Myocyte (in vitro differentiated cells): ENCODE measurements at regions not wholly inside any gene's neighbourhood (a gene's known extent, or its start where the extent isn't known, plus 50 kb on each side); places are given as distances from the start of the nearest gene placed in this dataset.

Experiments
- DNase-seq: peaks from one replicate; pipeline ENCODE4 v3.0.0-alpha.2; 2012; ENCODE audit warnings: low read depth

DNA sequence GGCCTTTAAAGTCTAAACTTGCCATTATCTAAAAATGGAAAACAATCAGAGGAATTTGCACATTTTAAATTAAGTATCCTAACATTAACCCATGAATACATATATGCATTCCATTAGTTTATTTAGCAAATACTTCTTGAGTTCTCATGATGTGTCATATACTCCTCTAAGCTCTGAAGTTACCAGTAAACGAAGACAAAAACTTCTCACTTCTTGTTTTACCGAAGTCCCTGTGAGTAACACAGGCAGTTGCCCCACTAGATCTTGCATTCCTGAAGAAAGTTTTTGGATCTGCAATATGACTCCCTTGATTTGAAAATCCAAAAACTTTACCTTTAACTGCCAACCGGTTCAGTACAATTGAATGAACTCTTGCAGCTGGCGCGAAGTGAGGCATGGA is 439.0 kb upstream of the MPDZ start:
- DNase-seq, result no peak

DNA sequence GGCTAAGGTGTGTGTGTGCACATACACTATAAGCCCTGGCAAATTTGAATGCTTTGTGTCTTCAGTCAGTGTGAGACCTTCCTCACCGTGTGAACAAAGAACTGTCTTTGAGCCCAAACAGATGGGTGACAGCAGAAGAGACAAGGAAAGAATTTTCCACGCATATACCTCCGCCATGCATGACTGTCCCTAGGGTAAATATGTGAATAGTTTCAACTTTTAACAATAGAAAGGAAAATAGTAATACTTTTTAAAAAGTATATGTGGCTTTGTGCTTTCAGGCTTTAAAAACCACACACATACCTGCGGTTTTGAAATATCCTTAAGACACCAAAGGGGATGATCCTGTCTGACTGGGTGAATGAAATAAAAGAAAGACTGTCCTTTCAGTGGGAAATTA is 438.6 kb upstream of the MPDZ start:
- DNase-seq, result peak; percentile 55

DNA sequence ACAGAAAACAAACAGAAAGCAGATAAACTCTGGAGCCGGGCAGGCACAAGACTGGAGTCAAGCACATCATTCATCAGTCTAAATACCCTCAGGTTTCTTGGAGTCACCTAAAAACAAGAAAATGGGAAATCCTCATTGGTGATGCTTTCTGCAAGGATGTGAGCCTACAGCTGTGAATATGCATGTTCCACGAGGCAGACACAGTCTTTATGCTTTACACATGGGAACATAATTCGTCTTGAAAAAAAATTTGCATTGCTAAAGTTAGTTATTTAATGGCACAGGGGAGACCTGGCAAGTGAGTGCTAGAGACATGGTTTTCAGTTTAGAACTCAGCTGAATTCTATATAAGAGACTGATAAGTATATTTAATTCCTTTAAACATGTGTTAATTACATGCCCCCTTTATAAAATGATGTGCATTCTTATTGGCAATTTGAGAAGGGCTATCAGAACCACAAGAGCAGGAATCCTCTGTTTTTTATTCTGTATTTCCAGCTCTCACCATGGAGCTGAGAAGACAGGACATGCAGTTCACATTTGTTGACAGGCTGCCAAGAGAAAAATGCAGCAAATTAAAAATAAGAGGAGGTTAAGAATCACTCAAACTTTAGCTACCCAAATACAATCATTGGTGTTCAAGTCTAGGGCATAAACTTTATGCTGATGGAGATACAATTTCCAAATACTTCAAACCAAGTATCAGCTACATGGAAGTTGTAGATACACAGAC is 438.0 kb upstream of the MPDZ start:
- peak; percentile 54 for DNase-seq

GRCh38 chr9:13716601-13717321 is 437.3 kb upstream of the MPDZ start:
- DNase-seq, result no peak

DNA sequence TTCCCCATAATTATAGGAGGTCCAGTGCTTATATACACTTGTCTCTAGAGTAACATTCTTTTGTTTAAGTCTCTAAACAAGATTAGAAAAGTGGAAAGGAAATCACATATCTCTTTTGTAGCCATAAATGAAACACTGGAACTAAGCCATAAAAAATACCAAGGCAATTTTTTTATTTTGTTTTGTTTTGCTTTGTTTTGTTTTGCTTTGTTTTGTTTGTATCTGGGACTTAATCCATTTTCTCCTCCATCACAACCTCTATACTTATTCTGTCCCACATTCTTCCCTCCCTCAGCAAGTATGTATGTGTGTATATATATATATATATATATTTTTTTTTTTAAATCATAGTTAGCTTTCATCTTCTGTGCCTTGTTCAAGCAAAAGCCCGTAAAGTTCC is 436.6 kb upstream of the MPDZ start:
- DNase-seq, result no peak

DNA sequence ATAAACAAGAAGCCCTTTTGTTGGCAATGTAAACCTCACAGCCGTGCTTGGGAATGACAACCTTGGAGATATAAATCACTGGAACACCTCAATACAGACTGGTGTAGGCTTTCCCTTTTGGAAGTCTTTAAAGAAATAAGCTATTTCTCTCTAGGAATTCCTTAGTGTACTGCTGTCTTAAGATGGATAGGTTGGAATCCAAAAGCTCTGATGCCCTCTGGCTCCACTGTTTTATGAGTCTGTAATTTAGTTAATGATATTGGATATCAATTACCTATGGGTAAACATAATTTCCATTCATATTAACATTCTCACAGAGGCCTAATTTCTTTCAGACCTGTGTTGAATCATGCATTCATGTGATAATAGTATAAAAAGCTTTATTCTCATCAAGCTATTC is 435.9 kb upstream of the MPDZ start:
- no peak for DNase-seq

DNA sequence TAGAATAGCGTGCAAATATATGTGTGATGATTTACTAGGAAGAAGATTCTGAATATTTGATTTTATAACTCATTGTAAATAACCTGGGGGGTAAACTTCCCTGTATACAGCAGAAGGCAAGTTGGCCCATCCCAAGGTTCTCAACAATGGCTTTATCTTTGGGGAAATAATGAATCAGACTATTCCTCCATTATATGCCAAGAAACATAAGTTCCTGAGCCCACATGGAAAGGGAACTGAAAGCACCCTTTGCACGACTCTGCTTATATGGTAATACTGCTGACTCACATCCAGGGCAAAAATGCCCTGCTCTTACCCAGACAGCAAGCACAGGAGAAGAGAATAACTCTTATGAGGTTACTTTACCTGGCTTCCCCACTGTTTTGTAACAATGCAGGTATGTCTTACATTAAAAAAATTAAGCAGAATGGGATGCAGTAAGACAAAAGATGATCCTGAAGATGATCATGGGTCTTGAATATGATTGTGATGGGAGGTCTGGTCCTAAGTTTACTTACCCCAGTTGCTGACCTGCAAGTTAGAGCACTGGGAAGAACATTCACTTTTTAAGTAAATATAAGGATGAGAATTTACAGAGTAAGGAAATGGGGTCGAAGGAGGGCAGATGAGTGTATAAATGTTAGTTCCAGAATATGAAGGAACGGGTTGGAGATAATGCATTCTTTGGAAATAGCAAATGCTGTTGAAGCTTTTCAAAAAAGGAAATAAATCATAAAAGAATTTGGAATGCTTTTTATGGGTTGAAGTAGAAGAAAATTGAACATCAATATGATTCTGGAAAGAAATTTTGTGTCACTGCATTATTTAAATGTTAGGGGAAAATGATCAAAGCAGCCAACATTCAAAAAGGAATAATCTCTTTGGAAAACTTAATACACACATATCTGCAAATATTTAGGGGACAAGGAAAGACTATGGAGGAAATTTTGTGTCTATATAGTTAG is 428.4 kb upstream of the MPDZ start:
- no peak for DNase-seq

DNA sequence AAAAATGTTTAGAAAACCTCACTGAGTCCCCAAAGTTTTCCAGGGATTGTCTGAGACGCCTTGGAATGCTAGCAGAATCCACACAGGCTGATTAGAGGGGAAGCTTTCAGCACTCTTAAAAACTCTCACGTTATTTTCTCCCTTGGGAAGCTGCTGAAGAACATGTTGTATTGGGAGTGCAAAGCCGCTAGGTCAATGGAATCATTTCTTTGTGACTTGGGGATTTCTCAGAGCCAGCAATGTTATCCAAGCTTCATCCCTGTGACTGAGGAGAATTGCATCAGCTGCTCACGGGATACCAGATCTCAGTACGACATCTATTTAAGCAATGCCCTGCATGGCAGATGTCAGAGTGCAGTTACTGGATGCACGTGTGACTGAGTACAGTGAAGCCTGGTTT is 426.4 kb upstream of the MPDZ start:
- peak; percentile 87 for DNase-seq

GRCh38 chr9:13705373-13705772 is 425.9 kb upstream of the MPDZ start:
- DNase-seq, result peak; percentile 39

- DNase-seq, result no peak
These were observed 411.1 kb upstream of the MPDZ start for GRCh38 chr9:13690595-13690994.

DNA sequence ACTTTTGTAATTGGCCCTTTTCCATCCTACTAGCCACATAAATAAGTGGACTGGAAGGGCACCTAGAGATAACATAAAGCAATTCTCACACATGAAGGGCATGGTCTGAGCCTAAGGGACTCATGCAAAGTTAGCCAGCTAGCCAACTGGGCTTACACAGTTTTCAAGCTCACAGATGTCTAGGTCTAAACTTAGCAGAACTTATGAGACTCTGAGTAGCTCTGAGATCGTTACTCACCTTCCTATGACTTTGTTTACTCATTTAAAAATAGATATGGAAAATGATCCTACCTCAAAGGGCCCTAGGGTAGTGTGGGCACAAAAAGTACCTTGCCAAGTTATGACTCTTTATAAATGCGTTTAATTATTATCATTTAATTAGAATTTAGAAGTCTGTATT is 410.4 kb upstream of the MPDZ start:
- DNase-seq, result peak; percentile 72

- no peak for DNase-seq
These were observed 409.6 kb upstream of the MPDZ start for GRCh38 chr9:13688990-13689600.

- DNase-seq, result peak; percentile 35
These were observed 408.9 kb upstream of the MPDZ start for GRCh38 chr9:13688223-13688989.

- no peak for DNase-seq
These were observed 405.2 kb upstream of the MPDZ start for GRCh38 chr9:13684656-13685055.

DNA sequence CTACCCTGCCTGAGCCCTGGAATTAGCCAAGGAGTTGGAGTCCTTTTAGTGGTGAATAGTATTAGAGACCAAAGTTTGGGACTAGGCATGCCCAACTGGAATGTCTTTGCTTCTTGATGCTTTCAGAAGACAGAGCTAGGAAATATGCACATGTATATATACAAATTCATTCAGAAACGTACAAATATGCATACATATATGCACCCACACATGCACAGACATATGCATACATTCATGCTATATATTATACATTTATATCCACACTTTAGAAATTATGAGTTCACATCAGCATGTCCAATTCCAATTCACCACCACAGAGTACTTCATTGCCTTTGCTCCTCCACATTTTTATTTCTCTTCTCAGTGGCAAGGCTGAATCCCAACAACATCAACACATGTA is 398.3 kb upstream of the MPDZ start:
- DNase-seq, result no peak

GRCh38 chr9:13675638-13676000 is 396.1 kb upstream of the MPDZ start:
- no peak for DNase-seq

- no peak for DNase-seq
These were observed 395.6 kb upstream of the MPDZ start for GRCh38 chr9:13674926-13675637.

GRCh38 chr9:13673348-13673747 is 393.9 kb upstream of the MPDZ start:
- DNase-seq, result no peak

DNA sequence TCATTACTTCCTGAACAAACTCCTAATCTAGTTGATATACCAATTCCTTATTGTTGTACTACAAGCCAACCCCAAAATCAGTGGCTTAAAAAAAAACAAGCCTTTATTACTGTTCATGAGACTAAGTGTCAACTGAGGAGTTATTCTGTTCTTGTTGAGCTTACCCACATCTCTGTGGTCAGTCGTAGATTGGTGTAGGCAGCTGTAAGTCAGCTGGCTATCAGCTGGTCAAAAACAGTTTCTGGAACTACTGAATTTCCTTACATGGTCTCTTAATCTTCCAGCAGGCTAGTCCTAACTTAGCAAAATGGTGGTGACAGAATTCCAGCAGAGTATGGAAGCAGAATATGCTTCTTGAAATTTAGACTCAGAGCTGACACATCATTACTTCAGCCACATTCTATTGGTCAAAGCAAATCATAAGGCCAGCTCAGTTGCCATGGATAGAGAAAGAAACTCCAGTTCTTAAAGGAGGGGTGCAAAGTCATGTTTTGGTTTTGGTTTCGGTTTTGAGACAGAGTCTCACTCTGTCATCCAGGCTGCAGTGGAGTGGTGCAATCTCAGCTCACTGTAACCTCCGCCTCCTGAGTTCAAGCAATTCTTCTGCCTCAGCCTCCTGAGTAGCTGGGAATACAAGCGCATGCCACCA is 386.1 kb upstream of the MPDZ start:
- DNase-seq, result peak; percentile 84

DNA sequence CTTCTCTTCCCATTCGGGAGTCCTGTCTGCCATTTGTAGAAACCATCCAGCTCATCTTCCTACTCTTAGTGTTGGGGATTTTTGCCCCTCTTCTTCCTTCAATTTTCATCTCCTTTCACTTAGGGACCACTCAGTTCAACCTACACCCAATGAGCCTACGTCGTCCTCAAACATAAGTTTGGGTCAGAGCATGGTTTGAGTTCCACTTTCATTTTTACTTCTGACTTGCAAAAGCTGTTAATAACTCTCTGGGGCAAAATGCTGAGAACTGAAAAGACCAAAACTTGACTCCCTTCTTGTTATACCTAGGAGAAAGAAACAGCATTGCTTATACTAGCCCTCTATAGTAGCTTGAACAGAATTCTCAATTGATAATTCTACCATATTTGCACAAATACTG is 381.5 kb upstream of the MPDZ start:
- no peak for DNase-seq
